SH-SY5Y (cell line): ENCODE measurements at regions not wholly inside any gene's neighbourhood (a gene's known extent, or its start where the extent isn't known, plus 50 kb on each side); places are given as distances from the start of the nearest gene placed in this dataset.

Source experiments
- GATA2 ChIP-seq: IDR thresholded peaks from 2 replicates; pipeline ENCODE4 v1.6.1; 2011; ENCODE audit warnings: mild to moderate bottlenecking, low read depth, low read length
- GATA3 ChIP-seq: IDR thresholded peaks from 2 replicates; pipeline ENCODE4 v1.6.1; 2011; ENCODE audit warnings: low read depth, mild to moderate bottlenecking, low read length, moderate library complexity

GRCh38 chr18:75132098-75132870 lies 76.7 kb downstream of the PTGR3 start:
- TF ChIP-seq GATA2 (no peak), GATA3 (no peak)
